ENCODE measurements at regions not wholly inside any gene's neighbourhood (a gene's known extent, or its start where the extent isn't known, plus 50 kb on each side); places are given as distances from the start of the nearest gene placed in this dataset.

GRCh38 chr13:85698256-85698655 is 101.0 kb downstream of the SLITRK6 start:
- H3K27me3 ChIP-seq: no peaks in the 10 kb centered on the region
- no peak overlapping the region for H3K27ac ChIP-seq
- H3K4me3 ChIP-seq (replicated peaks in 1 of 3): no peak overlapping the region
- WGBS, 2 donors: 52 to 54% methylated on average over 4 of the region's 4 CpGs
- no peak for DNase-seq
- H3K4me1 ChIP-seq: no peaks in the 10 kb centered on the region
- no peaks in the 10 kb centered on the region for H3K36me3 ChIP-seq
- intact Hi-C loops (cut with DNase I): no loop called here
- H3K9me3 ChIP-seq: no peaks in the 10 kb centered on the region
- no peak for TF ChIP-seq CTCF (IDR thresholded peaks at IDR 0.05)
- no peak for TF ChIP-seq POLR2A (IDR thresholded peaks at IDR 0.05)

GRCh38 chr13:85694992-85695391 is 104.2 kb downstream of the SLITRK6 start:
- intact Hi-C loops (cut with DNase I): no loop called here
- no peak for DNase-seq

GRCh38 chr13:85693889-85694511 is 105.2 kb downstream of the SLITRK6 start:
- Histone ChIP-seq H3K4me1 (no peaks in the 10 kb centered on the region), H3K27me3 (no peaks in the 10 kb centered on the region), H3K4me3 (replicated peaks in 1 of 3) (no peak overlapping the region), H3K36me3 (no peaks in the 10 kb centered on the region), H3K27ac (no peak overlapping the region), H3K9me3 (no peaks in the 10 kb centered on the region)
- intact Hi-C loops (cut with DNase I): no loop called here
- 83 to 87% methylated on average over 7 of the region's 7 CpGs for WGBS, 2 donors
- DNase-seq: no peak
- TF ChIP-seq POLR2A (IDR thresholded peaks at IDR 0.05) (no peak), CTCF (IDR thresholded peaks at IDR 0.05) (no peak)

More at GRCh38 chr13:85694992-85695391, 104.2 kb downstream of the SLITRK6 start:
- Histone ChIP-seq H3K4me3 (replicated peaks in 1 of 3) (no peak overlapping the region), H3K4me1 (no peaks in the 10 kb centered on the region), H3K36me3 (no peaks in the 10 kb centered on the region), H3K27me3 (no peaks in the 10 kb centered on the region), H3K9me3 (no peaks in the 10 kb centered on the region), H3K27ac (no peak overlapping the region)
- WGBS, 2 donors: 59 to 70% methylated on average over 4 of the region's 4 CpGs
- TF ChIP-seq POLR2A (IDR thresholded peaks at IDR 0.05): no peak
- TF ChIP-seq CTCF (IDR thresholded peaks at IDR 0.05): no peak

GRCh38 chr13:85690368-85690767 is 108.9 kb downstream of the SLITRK6 start:
- Histone ChIP-seq H3K27me3 (no peaks in the 10 kb centered on the region), H3K27ac (no peak overlapping the region), H3K36me3 (no peaks in the 10 kb centered on the region), H3K9me3 (no peaks in the 10 kb centered on the region), H3K4me1 (no peaks in the 10 kb centered on the region), H3K4me3 (replicated peaks in 1 of 3) (no peak overlapping the region)
- TF ChIP-seq CTCF (IDR thresholded peaks at IDR 0.05): no peak
- TF ChIP-seq POLR2A (IDR thresholded peaks at IDR 0.05): no peak
- no peak for DNase-seq
- intact Hi-C loops (cut with DNase I): no loop called here
- WGBS, 2 donors: 0 to 1% methylated on average over 1 of the region's 1 CpG

DNA sequence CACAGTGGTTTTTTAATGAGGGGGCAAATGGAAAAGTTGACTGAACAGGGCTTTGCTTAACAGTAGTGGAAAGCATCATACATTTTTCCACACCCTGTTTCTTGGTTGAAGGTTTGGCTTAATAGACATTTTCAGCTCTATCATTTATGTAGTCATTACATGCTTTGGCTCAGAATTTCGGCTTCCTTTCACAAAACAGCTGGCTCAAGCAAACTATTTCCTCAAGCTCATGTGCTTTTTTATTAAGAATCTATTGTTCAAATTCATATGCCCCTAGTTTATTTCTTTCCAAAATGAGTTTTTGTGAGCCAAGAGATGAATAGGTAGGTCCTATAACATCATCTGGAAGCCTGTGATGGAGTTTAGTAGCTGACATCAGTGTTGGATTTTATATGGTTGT is 113.8 kb downstream of the SLITRK6 start:
- Histone ChIP-seq H3K36me3 (no peaks in the 10 kb centered on the region), H3K4me1 (no peaks in the 10 kb centered on the region), H3K27me3 (no peaks in the 10 kb centered on the region), H3K27ac (no peak overlapping the region), H3K4me3 (replicated peaks in 1 of 3) (no peak overlapping the region), H3K9me3 (no peaks in the 10 kb centered on the region)
- intact Hi-C loops (cut with DNase I): no loop called here
- TF ChIP-seq POLR2A (IDR thresholded peaks at IDR 0.05) (no peak), CTCF (IDR thresholded peaks at IDR 0.05) (no peak)
- no peak for DNase-seq
- 71 to 79% methylated on average over 1 of the region's 1 CpG for WGBS, 2 donors
